K562 (cell line): ENCODE measurements at regions not wholly inside any gene's neighbourhood (a gene's known extent, or its start where the extent isn't known, plus 50 kb on each side); places are given as distances from the start of the nearest gene placed in this dataset.

Source experiments
- ATAC-seq: fragments of 200-7000 bp; cut with Tn5 transposase; 3 replicates; pipeline ENCODE4 v1.9.1; 2020; ENCODE audit warnings: moderate library complexity
- BruUV-seq: library from RNA; stranded (reverse); fragments of 400-500 nt; replicated peaks from 2 replicates; lab custom pipeline; 2021; lab: Mats Ljungman, UMichigan
- CTCF ChIA-PET: fragments of 300-600 bp; formaldehyde crosslinking; extraction: SDS; loops from one replicate; lab custom pipeline; 2021; ENCODE audit warnings: low intra/inter-chr PET ratio; lab: Yijun Ruan, JAX
- POLR2A ChIA-PET: fragments of 300-600, 350-650 bp; sonication (Branson Sonifier 250); formaldehyde crosslinking; extraction: SDS; loops from one replicate; lab custom pipeline; 2021; ENCODE audit warnings: antibody characterized with exemption, inconsistent platforms; lab: Yijun Ruan, JAX
- DNase-seq, 4 experiments: peaks; one replicate each; pipeline versions ENCODE4 v3.0.0 to v3.0.0-alpha.2; 2011 to 2018; ENCODE audit warnings: low spot score in 3 of 4, mixed read lengths in 3 of 4; ENCODE audit errors: extremely low read depth in 1 of 4
- FAIRE-seq: peaks from 2 replicates; lab custom pipeline; 2011; peaks lifted over from hg19 to GRCh38; lab: Jason Lieb, UNC
- H2AFZ ChIP-seq: 2 replicates; pipeline ENCODE4 v1.6.0; 2011; ENCODE audit warnings: low read depth, low read length, control low read depth, inconsistent platforms
- H3K27ac ChIP-seq: fragments of 200-600 bp; 3 replicates; pipeline ENCODE4 v1.8.0; 2011; ENCODE audit warnings: low read depth, mild to moderate bottlenecking, control low read depth, inconsistent platforms, low read length, moderate library complexity, mixed read lengths; ENCODE audit errors: extremely low read depth
- H3K27me3 ChIP-seq, 2 experiments: fragments of 300-600 bp in 1 of 2; 2 replicates in 1 of 2; 3 replicates in 1 of 2; pipeline versions ENCODE4 v1.6.0 to v1.8.0; 2011; ENCODE audit warnings: inconsistent platforms in 2 of 2, low read length in 2 of 2, mild to moderate bottlenecking in 1 of 2, mixed read lengths in 1 of 2, moderate library complexity in 1 of 2; ENCODE audit not compliant: control insufficient read depth in 2 of 2, insufficient read depth in 2 of 2
- H3K36me3 ChIP-seq: fragments of 300-600 bp; 3 replicates; pipeline ENCODE4 v1.8.0; 2011; ENCODE audit warnings: mild to moderate bottlenecking, low read length, inconsistent platforms; ENCODE audit not compliant: control insufficient read depth, insufficient read depth
- H3K4me1 ChIP-seq, 2 experiments: fragments of 200-600 bp in 1 of 2; replicated peaks in 1 of 2; 2 replicates in 1 of 2; 3 replicates in 1 of 2; pipeline versions ENCODE4 v1.5.1 to v1.8.0; 2011; ENCODE audit warnings: inconsistent platforms in 2 of 2, low read length in 2 of 2, mild to moderate bottlenecking in 1 of 2, mixed read lengths in 1 of 2, moderate library complexity in 1 of 2; ENCODE audit not compliant: control insufficient read depth in 2 of 2, insufficient read depth in 2 of 2
- H3K4me2 ChIP-seq: 2 replicates; pipeline ENCODE4 v1.6.1; 2011; ENCODE audit warnings: low read length, control low read depth, inconsistent platforms, mixed read lengths; ENCODE audit not compliant: insufficient read depth
- H3K4me3 ChIP-seq: fragments of 200-600 bp; sonication (generic), shearing (Covaris generic); 2 replicates; pipeline ENCODE4 v1.5.1; 2016; ENCODE audit warnings: control low read depth, inconsistent platforms
- H3K79me2 ChIP-seq: fragments of 200-600 bp; 3 replicates; pipeline ENCODE4 v1.8.0; 2011; ENCODE audit warnings: low read length, inconsistent platforms; ENCODE audit not compliant: control insufficient read depth, insufficient read depth
- H3K9ac ChIP-seq, 2 experiments: 2 replicates each; pipeline versions ENCODE4 v1.6.0 to v1.6.1; 2011; ENCODE audit warnings: low read depth in 2 of 2, low read length in 2 of 2, control low read depth in 1 of 2, inconsistent platforms in 1 of 2, mild to moderate bottlenecking in 1 of 2, mixed read lengths in 1 of 2; ENCODE audit not compliant: insufficient read depth in 1 of 2
- H3K9me1 ChIP-seq: one replicate; pipeline ENCODE4 v1.6.0; 2011; ENCODE audit warnings: inconsistent platforms, mild to moderate bottlenecking, low read length, moderate library complexity; ENCODE audit not compliant: control insufficient read depth, insufficient read depth
- H3K9me3 ChIP-seq: replicated peaks from 2 replicates; pipeline ENCODE4 v1.5.1; 2011; ENCODE audit warnings: low read depth, low read length, inconsistent platforms; ENCODE audit not compliant: control insufficient read depth, insufficient read depth
- H4K20me1 ChIP-seq: replicated peaks from 2 replicates; pipeline ENCODE4 v1.6.1; 2011; ENCODE audit warnings: low read length, inconsistent platforms, mixed read lengths; ENCODE audit not compliant: control insufficient read depth, insufficient read depth
- CBFA2T3 ChIP-seq: fragments of 450-650 bp; IDR thresholded peaks from 2 replicates; pipeline ENCODE4 v1.6.1; 2017
- CHD2 ChIP-seq: IDR thresholded peaks from 2 replicates; pipeline ENCODE4 v1.6.1; 2011; ENCODE audit warnings: low read depth, low read length
- ESRRB ChIP-seq: fragments of 250-450 bp; sonication (Bioruptor Pico); IDR thresholded peaks from 2 replicates; pipeline ENCODE4 v1.5.0; 2020; ENCODE audit warnings: mild to moderate bottlenecking, moderate library complexity, borderline replicate concordance
- ETV6 ChIP-seq, 3 experiments: fragments of 150-350 bp in 1 of 3; sonication (generic) in 1 of 3; formaldehyde crosslinking in 1 of 3; IDR thresholded peaks; 2 replicates each; pipeline versions ENCODE4 v1.6.1 to v1.8.0; 2014 to 2022; ENCODE audit warnings: borderline replicate concordance in 2 of 3, low read depth in 2 of 3, antibody characterized with exemption in 1 of 3, low read length in 1 of 3, mild to moderate bottlenecking in 1 of 3, missing genetic modification reagents in 1 of 3
- GTF2A2 ChIP-seq: IDR thresholded peaks from 2 replicates; pipeline ENCODE4 v1.6.1; 2016; ENCODE audit warnings: mild to moderate bottlenecking, missing genetic modification characterization, missing compliant biosample characterization
- HCFC1 ChIP-seq: IDR thresholded peaks from 2 replicates; pipeline ENCODE4 v1.6.1; 2012; ENCODE audit warnings: low read depth, low read length, improper control_type of control experiment
- HEY1 ChIP-seq: fragments of 250-450 bp; sonication (Bioruptor Pico); IDR thresholded peaks from 2 replicates; pipeline ENCODE4 v1.5.0; 2020; ENCODE audit warnings: mild to moderate bottlenecking, moderate library complexity, borderline replicate concordance
- PURB ChIP-seq: sonication (generic); formaldehyde crosslinking; IDR thresholded peaks from 2 replicates; pipeline ENCODE4 v1.9.0; 2021; ENCODE audit warnings: low read depth, mild to moderate bottlenecking, missing genetic modification reagents
- SETDB1 ChIP-seq: IDR thresholded peaks from one replicate; pipeline ENCODE4 v1.6.1; 2012; ENCODE audit warnings: low read length, control low read depth, inconsistent platforms
- SIX5 ChIP-seq, 2 experiments: IDR thresholded peaks; 2 replicates each; pipeline ENCODE4 v1.6.1; 2011; ENCODE audit warnings: low read length in 2 of 2, borderline replicate concordance in 1 of 2, low read depth in 1 of 2, mild to moderate bottlenecking in 1 of 2, moderate library complexity in 1 of 2; ENCODE audit not compliant: insufficient read depth in 1 of 2
- ZBED1 ChIP-seq: IDR thresholded peaks from 2 replicates; pipeline ENCODE4 v1.6.1; 2014
- ZBTB49 ChIP-seq: sonication (generic); formaldehyde crosslinking; IDR thresholded peaks from 2 replicates; pipeline ENCODE4 v1.8.0; 2022; ENCODE audit warnings: missing genetic modification reagents, mild to moderate bottlenecking, borderline replicate concordance
- ZNF165 ChIP-seq: fragments of 250-450 bp; sonication (Bioruptor Pico); IDR thresholded peaks from 2 replicates; pipeline ENCODE4 v1.4.0; 2020; ENCODE audit warnings: borderline replicate concordance
- ZNF277 ChIP-seq: fragments of 250-450 bp; sonication (Bioruptor Pico); IDR thresholded peaks from 2 replicates; pipeline ENCODE4 v1.8.0; 2022; ENCODE audit warnings: inconsistent platforms, mild to moderate bottlenecking, moderate library complexity, borderline replicate concordance
- whole genome bisulfite sequencing: fragments of 100-300 bp; shearing (Covaris generic); methylation state at CpG from one replicate; pipeline ENCODE4 v1.1.6; 2016; ENCODE audit warnings: low coverage, mixed read lengths; ENCODE audit not compliant: insufficient coverage; ENCODE audit errors: missing lambda C conversion rate; 5-methylcytosine and 5-hydroxymethylcytosine counted together
- in situ Hi-C: fragments of 300-500 bp; cut with MboI; formaldehyde crosslinking; loops from 4 replicates; pipeline ENCODE4 v1.15.0; 2018; ENCODE audit warnings: inconsistent platforms, mixed read lengths
- intact Hi-C: fragments of 100-400 bp; cut with micrococcal nuclease; formaldehyde crosslinking; loops from 2 replicates; pipeline ENCODE4 v1.14.2; 2022

- no peaks in the 10 kb centered on the region for H3K9me3 ChIP-seq
- CTCF ChIA-PET, result no interaction called here
These were observed 61.5 kb upstream of the GDF10 start for GRCh38 chr10:47238331-47239095.

More at GRCh38 chr10:47238331-47239095, 61.5 kb upstream of the GDF10 start:
- FAIRE-seq (no peak), DNase-seq (no peak), ATAC-seq (no peak)
- in situ Hi-C loops, result no loop called here
- WGBS, result under 1% methylated on average over 7 of the region's 7 CpGs
- Histone ChIP-seq H3K27me3 (peaks cover 0 to 29% of the 10 kb centered on the region in 2 experiments; a peak in 2 of 5 replicates), H3K79me2 (no peaks in the 10 kb centered on the region), H4K20me1 (0 out of 2 replicates have a peak, but pooled peaks cover 3% of the 10 kb centered on the region), H3K4me1 (no peaks in the 10 kb centered on the region), H3K36me3 (no peaks in the 10 kb centered on the region), H2AFZ (no peak overlapping the region), H3K4me3 (no peak overlapping the region), H3K27ac (no peak overlapping the region), H3K9ac (no peak overlapping the region), H3K9me1 (no peaks in the 10 kb centered on the region), H3K4me2 (no peak overlapping the region)
- BruUV-seq, result no TSS peak
- no peak for TF ChIP-seq SIX5 (IDR thresholded peaks at IDR 0.05; ENCODE audit: borderline replicate concordance in 1 of 2, insufficient read depth in 1 of 2, low read depth in 1 of 2, low read length in 2 of 2)
- TF ChIP-seq GTF2A2, result no peak
- no peak for TF ChIP-seq ZNF165 (CRISPR knock-in tag)
- no peak for TF ChIP-seq HCFC1
- TF ChIP-seq CHD2, result no peak
- TF ChIP-seq PURB (CRISPR knock-in tag), result no peak
- no peak for TF ChIP-seq HEY1 (CRISPR knock-in tag)
- TF ChIP-seq CBFA2T3, result no peak
- TF ChIP-seq SETDB1, result no peak
- no peak for TF ChIP-seq ZNF277 (CRISPR knock-in tag)
- TF ChIP-seq ZBED1, result no peak
- no peak for TF ChIP-seq ESRRB (CRISPR knock-in tag)
- TF ChIP-seq ETV6 (IDR thresholded peaks at IDR 0.05; ENCODE audit: borderline replicate concordance in 1 of 2, low read depth in 2 of 2, low read length in 1 of 2), result no peak
- TF ChIP-seq ETV6 (CRISPR knock-in tag; IDR thresholded peaks at IDR 0.05; ENCODE audit: borderline replicate concordance), result no peak
- no peak for TF ChIP-seq ZBTB49 (CRISPR knock-in tag)
- intact Hi-C loops, result no loop called here
- POLR2A ChIA-PET, result no interaction called here
